ENCODE measurements at regions not wholly inside any gene's neighbourhood (a gene's known extent, or its start where the extent isn't known, plus 50 kb on each side); places are given as distances from the start of the nearest gene placed in this dataset.

- no peak for DNase-seq (ENCODE audit: low read depth)
Observed at GRCh38 chr13:88592105-88592504, 920.9 kb downstream of the SLITRK5 start.

DNA sequence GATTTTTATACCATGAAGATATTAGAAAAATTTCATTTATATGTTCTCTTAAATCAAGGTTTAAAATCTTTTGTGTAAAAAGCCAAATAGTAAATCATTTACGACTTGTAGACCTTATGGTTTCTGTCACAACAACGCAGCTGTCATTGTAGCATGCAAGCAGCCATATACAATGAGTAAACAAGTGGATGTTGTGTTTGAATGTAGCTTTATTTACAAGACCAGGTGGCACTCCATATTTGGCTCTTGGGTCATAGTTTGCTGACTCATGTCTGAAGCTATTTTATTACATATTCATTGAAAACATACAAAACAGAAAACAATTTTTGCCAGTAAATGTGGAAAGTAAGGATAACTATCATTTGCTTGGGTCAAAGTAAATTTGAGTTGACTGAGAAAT is 930.8 kb downstream of the SLITRK5 start:
- DNase-seq (ENCODE audit: low read depth): no peak

GRCh38 chr13:88602786-88603777 is 931.9 kb downstream of the SLITRK5 start:
- no peak for DNase-seq (ENCODE audit: low read depth)

DNA sequence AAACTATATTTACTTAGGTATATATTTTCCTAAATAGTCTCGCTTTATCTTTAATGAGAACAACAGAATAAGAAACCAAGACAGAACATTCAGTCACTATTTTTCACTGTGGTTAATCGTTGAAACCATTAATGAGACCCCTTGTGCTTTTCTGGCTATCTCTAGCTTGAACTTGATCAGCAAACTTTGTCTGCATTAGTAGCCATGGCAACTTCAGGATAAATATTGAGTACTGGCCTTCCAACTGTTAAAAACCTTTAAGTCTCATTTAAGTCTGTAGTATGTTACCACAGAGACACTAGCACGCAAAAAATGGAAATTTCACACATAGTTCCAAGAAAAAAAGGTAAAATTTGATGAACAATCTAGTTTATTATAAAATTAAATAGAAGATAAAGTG is 946.0 kb downstream of the SLITRK5 start:
- no peak for DNase-seq (ENCODE audit: low read depth)

DNA sequence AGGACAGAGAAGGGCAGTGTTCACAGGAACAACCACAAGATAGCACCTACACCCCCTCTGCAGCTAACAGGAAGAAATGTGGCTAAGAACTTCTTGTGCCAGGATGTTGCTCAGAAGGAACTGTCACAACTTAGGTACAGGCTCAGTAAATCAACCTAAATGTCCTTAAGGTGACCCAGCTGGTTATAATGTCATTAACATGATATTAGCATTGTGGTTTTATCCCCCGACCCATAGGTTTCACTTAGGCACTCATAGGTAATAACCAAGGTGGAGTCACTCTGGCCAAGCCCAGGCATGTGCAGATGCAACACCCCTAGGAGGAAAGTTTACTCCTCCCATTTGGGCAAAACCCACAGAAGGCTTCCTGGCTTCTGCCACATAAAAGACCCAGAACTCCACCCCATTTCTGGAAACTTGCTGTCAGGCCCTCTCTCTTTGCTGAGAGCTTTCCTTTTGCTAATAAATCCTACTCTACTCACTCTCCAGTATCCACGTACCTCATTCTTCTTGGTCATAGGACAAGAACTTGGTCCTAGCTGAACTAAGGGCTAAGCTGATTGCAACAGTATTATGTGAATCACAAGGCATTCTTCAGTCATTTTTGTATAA is 951.3 kb downstream of the SLITRK5 start:
- DNase-seq (ENCODE audit: low read depth): no peak

DNA sequence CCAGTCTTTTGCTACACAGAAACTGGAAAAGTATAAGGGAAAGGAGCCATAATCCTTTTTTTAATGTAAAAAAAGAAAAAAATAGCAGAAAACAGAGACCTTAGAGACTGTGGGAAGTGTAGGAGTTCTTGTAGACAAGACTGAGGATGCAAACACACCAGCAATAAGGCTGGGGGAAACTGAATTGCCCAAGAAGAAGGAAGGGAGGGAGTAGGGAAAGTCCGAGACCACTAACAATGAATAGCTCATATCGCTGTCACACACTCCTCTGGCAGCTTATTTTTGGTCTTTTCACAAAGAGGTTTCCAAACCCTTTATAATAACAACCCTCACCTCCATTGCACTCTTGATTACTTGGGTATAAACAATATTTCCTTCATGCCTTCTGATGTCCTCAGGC is 952.0 kb downstream of the SLITRK5 start:
- DNase-seq (ENCODE audit: low read depth): no peak

DNA sequence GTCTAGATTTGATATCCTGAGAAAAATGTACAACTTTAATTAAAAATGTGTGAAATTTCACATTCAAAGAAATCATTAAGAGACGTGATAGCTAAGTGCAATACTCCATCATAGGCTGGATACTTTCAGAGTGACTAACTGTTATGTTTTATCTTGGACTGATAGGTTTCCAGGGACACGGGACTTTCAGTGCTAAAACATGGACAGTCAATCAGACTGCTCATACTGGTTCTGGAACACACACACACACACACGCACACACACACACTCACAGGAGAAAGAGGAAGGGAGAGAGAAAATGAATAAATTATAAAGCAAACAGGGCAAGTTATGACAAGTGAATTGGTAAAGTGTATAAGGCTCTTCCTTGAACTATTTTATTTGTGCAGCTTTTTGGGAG is 955.9 kb downstream of the SLITRK5 start:
- no peak for DNase-seq (ENCODE audit: low read depth)

GRCh38 chr13:88628882-88629281 is 957.7 kb downstream of the SLITRK5 start:
- DNase-seq (ENCODE audit: low read depth): no peak

GRCh38 chr13:88637935-88638334 is 966.8 kb downstream of the SLITRK5 start:
- no peak for DNase-seq (ENCODE audit: low read depth)

DNA sequence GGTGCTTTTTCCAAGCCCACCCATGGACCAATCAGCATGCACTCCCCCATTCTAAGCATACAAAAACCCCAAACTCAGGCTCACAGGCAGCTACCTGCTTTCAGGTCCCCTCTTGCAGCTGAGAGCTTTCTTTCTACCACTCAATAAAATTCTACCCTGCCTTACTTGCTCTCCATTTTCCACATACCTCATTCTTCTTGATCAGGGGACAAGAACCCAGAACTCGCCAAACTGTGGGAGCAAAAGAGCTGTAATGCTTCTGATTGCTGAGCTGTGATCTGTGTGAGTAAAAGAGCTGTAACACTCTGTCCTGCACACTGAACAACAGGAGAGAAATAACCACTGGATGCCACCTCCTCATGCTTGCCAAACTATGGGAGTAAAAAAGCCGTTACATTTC is 972.1 kb downstream of the SLITRK5 start:
- no peak for DNase-seq (ENCODE audit: low read depth)

GRCh38 chr13:88648598-88649373 is 977.6 kb downstream of the SLITRK5 start:
- DNase-seq (ENCODE audit: low read depth): no peak

GRCh38 chr13:88649855-88650254 is 978.7 kb downstream of the SLITRK5 start:
- no peak for DNase-seq (ENCODE audit: low read depth)

DNA sequence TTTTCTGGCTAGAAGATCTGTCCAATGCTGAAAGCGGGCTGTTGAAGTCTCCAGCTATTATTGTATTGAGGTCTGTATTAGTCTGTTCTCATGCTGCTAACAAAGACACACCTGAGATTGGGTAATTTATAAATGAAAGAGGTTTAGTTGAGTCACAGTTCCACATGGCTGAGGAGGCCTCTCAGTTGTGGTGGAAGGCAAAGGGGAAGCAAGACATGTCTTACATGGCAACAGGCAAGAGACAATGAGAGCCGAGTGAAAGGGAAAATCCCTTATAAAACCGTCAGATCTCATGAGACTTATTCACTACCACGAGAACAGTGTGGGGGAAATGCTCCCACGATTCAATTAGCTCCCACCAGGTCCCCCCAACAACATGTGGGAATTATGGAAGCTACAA is 980.4 kb downstream of the SLITRK5 start:
- no peak for DNase-seq (ENCODE audit: low read depth)

DNA sequence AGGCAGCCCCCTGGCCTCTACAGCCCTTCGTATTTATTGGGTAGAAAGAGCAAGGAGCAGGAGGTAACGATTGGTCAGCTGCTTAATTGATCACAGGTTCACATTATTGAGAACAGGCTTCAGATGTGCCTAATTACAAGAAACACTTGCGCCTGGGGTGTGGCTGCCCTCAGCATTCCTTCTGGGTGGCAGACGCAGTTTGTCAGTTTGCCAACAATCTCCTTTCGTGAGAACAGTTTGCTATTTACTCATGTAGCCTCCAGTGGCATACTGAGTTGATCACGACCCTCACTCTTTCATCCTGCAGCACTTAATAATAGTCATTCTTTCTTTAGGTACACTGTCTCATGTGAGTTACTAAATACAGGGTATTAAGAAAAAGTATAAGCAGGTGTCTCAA is 985.6 kb downstream of the SLITRK5 start:
- no peak for DNase-seq (ENCODE audit: low read depth)

GRCh38 chr13:88670509-88670908 is 999.3 kb downstream of the SLITRK5 start:
- no peak for DNase-seq (ENCODE audit: low read depth)

DNA sequence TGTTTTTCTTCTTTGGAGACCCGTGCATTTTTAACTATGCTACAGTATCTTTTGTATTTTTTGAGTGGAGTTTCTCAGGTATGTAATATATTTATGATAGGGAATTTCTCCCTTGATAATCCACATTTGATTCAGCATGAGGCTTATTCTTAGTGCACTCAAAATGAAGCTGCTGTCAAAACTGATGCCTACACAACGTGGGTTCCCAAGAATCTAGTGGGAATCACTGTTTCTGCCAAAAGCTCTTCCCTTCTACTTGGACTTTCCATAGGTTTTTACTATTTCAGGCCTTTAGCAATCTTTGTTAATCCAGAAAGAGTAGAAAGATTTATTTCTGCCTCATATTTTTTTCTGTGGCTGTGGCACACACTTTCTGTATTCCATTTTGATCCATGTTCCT is 1003.7 kb downstream of the SLITRK5 start:
- no peak for DNase-seq (ENCODE audit: low read depth)

DNA sequence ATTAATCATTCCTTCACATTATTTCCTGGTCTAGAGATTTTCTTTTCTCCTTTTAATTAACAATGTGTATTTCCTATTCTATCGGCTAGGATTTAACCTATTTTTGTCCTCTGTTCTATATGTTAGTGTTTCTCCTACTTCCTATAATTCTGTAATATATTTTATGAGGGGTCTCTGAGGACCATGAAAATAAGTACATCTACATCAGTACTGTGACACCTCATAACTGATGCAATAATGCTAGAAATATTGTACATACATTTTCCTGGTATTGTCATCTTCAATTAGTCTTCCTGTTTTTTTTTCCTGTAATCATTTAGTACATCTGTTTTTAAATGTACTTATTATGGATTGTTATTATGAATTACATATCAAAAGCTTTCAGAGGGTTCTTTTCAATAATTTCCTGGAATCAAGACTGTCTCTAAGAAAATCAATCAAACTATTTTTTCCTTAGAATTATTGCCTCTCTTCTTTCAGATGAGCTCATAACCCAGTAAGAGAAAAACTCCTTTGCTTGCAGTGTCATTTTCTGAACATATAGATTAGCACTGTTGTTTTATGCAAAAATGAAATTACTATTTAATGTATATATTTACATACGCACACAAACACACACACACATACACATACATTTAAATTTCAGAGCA is 1004.3 kb downstream of the SLITRK5 start:
- DNase-seq (ENCODE audit: low read depth): no peak

GRCh38 chr13:88676016-88676415 is 1004.8 kb downstream of the SLITRK5 start:
- DNase-seq (ENCODE audit: low read depth): no peak

- DNase-seq (ENCODE audit: low read depth): no peak
Observed at GRCh38 chr13:88685459-88685858, 1014.3 kb downstream of the SLITRK5 start.

- DNase-seq (ENCODE audit: low read depth): no peak
Observed at GRCh38 chr13:88701551-88701950, 1030.4 kb downstream of the SLITRK5 start.

GRCh38 chr13:88704600-88705275 is 1033.6 kb downstream of the SLITRK5 start:
- no peak for DNase-seq (ENCODE audit: low read depth)

Data from RPMI7951 (cell line).